HEK293T (cell line): ENCODE measurements at regions not wholly inside any gene's neighbourhood (a gene's known extent, or its start where the extent isn't known, plus 50 kb on each side); places are given as distances from the start of the nearest gene placed in this dataset.

Experiments
- CTCF ChIA-PET: fragments of 350-600 bp; formaldehyde crosslinking; extraction: SDS; loops from one replicate; lab custom pipeline; 2021; ENCODE audit warnings: antibody characterized with exemption, inconsistent platforms; lab: Yijun Ruan, JAX
- POLR2A ChIA-PET: fragments of 350-600 bp; formaldehyde crosslinking; extraction: SDS; loops from one replicate; lab custom pipeline; 2020; ENCODE audit warnings: antibody characterized with exemption, inconsistent platforms; lab: Yijun Ruan, JAX
- DNase-seq: peaks from one replicate; pipeline ENCODE4 v3.0.0; 2012; ENCODE audit warnings: mixed read lengths; ENCODE audit errors: extremely low spot score
- ARNT ChIP-seq: fragments of 450-650 bp; IDR thresholded peaks from 2 replicates; pipeline ENCODE4 v1.6.1; 2017; ENCODE audit warnings: mild to moderate bottlenecking
- BHLHE40 ChIP-seq: fragments of 450-650 bp; IDR thresholded peaks from 2 replicates; pipeline ENCODE4 v1.6.1; 2016; ENCODE audit warnings: mild to moderate bottlenecking, moderate library complexity, borderline replicate concordance
- CTBP1 ChIP-seq: fragments of 450-650 bp; IDR thresholded peaks from 2 replicates; pipeline ENCODE4 v1.6.1; 2016; ENCODE audit warnings: borderline replicate concordance
- ELF4 ChIP-seq: fragments of 450-650 bp; IDR thresholded peaks from 2 replicates; pipeline ENCODE4 v1.6.1; 2017; ENCODE audit warnings: antibody characterized with exemption
- FOXA1 ChIP-seq: fragments of 450-650 bp; IDR thresholded peaks from 2 replicates; pipeline ENCODE4 v1.6.1; 2016; ENCODE audit warnings: mild to moderate bottlenecking
- FOXK2 ChIP-seq: fragments of 450-650 bp; IDR thresholded peaks from 2 replicates; pipeline ENCODE4 v1.6.1; 2016; ENCODE audit warnings: mild to moderate bottlenecking
- FOXM1 ChIP-seq: fragments of 450-650 bp; IDR thresholded peaks from 2 replicates; pipeline ENCODE4 v1.6.1; 2017; ENCODE audit warnings: mild to moderate bottlenecking, borderline replicate concordance
- HDGF ChIP-seq: fragments of 450-650 bp; IDR thresholded peaks from 2 replicates; pipeline ENCODE4 v1.6.1; 2017; ENCODE audit warnings: antibody characterized with exemption, borderline replicate concordance
- L3MBTL2 ChIP-seq: fragments of 450-650 bp; conservative IDR thresholded peaks from 2 replicates; pipeline ENCODE4 v1.6.1; 2016; ENCODE audit warnings: mild to moderate bottlenecking
- LEF1 ChIP-seq: fragments of 450-650 bp; IDR thresholded peaks from 2 replicates; pipeline ENCODE4 v1.6.1; 2017; ENCODE audit warnings: mild to moderate bottlenecking, borderline replicate concordance
- NFRKB ChIP-seq: fragments of 450-650 bp; IDR thresholded peaks from 2 replicates; pipeline ENCODE4 v1.6.1; 2016; ENCODE audit warnings: mild to moderate bottlenecking, moderate library complexity
- SP1 ChIP-seq: fragments of 450-650 bp; IDR thresholded peaks from 2 replicates; pipeline ENCODE4 v1.6.1; 2017
- SUZ12 ChIP-seq: fragments of 450-650 bp; IDR thresholded peaks from 2 replicates; pipeline ENCODE4 v1.6.1; 2016; ENCODE audit warnings: mild to moderate bottlenecking
- TARDBP ChIP-seq: fragments of 450-650 bp; IDR thresholded peaks from 2 replicates; pipeline ENCODE4 v1.6.1; 2016
- ZNF384 ChIP-seq: fragments of 450-650 bp; IDR thresholded peaks from 2 replicates; pipeline ENCODE4 v1.6.1; 2016
- TF ChIP-seq, protein P1 (sequence below): fragments of 450-650 bp; IDR thresholded peaks from 2 replicates; pipeline ENCODE4 v1.6.1; 2016

DNA sequence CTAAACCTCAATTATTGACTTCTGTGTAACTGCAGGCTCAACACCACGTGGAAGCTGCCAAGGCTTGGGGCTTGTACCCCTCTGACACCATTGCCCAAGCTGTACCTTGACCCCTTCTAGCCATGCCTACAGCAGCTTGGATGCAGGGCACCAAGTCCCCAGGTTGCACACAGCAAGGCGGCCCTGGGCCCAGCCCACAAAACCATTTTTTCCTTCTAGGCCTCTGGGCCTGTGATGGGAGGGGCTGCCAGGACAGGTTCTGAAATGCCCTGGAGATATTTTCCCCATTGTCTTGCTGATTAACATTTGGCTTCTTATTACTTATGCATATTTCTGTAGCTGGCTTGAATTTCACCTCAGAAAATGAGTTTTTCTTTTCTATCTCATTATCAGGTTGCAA is 610.0 kb upstream of the LRRN3 start:
- CTCF ChIA-PET = no interaction called here
- POLR2A ChIA-PET = no interaction called here
- TF ChIP-seq ZNF384 (no peak), ARNT (no peak)
- no peak for DNase-seq

DNA sequence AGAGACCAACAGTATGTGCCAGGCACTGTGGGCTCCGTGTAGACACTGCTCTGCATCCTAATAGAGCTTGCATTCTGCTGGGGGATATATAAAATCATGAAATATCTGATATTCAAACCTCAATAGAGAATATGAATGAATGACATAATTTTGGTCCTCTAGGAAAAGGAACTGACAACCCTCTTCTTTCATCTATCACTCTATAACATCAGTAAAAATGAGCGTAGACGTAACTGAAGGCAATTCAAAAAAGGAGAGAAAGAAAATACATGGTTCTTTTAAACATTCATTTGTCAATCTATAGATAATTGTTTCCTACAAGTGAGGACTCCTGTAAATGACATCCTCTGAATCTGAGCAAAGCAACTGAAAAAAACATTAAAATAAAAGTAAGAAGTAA is 607.4 kb upstream of the LRRN3 start:
- ChIA-PET POLR2A (no interaction called here), CTCF (no interaction called here)

DNA sequence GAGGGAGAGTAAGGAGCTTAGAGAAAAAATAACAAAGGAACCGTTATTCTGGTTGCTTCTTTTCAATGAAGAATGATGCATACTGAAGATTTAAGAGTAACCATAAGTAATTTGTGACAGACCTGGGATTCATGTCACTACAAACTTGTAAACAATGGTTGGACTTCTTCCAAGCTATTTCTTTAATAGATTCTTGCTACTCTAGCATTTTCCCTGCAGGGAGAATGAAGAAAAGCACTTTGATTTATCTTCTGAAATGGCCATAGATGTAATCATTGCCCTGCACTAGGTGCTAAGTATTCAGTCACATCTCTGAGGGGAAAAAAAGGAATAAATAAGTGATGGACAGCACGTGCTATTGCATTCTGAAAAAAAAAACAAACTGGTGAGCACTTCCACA is 606.6 kb upstream of the LRRN3 start:
- no peak for DNase-seq
- CTCF ChIA-PET = no interaction called here
- TF ChIP-seq SUZ12 (no peak), CTBP1 (no peak), SP1 (no peak), FOXA1 (no peak), ZNF384 (no peak), FOXM1 (no peak), HDGF (no peak), ARNT (no peak), LEF1 (no peak), TARDBP (no peak), ELF4 (no peak), L3MBTL2 (no peak), BHLHE40 (no peak), NFRKB (no peak)
- TF ChIP-seq, protein P1, sequence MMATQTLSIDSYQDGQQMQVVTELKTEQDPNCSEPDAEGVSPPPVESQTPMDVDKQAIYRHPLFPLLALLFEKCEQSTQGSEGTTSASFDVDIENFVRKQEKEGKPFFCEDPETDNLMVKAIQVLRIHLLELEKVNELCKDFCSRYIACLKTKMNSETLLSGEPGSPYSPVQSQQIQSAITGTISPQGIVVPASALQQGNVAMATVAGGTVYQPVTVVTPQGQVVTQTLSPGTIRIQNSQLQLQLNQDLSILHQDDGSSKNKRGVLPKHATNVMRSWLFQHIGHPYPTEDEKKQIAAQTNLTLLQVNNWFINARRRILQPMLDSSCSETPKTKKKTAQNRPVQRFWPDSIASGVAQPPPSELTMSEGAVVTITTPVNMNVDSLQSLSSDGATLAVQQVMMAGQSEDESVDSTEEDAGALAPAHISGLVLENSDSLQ = no peak
- POLR2A ChIA-PET = no interaction called here

More for the DNA sequence above, 607.4 kb upstream of the LRRN3 start:
- DNase-seq = no peak
- TF ChIP-seq FOXK2 = no peak
- TF ChIP-seq CTBP1 = no peak
- no peak for TF ChIP-seq FOXM1
- TF ChIP-seq, protein P1 = no peak
- TF ChIP-seq FOXA1 = no peak
- TF ChIP-seq ELF4 = no peak

DNA sequence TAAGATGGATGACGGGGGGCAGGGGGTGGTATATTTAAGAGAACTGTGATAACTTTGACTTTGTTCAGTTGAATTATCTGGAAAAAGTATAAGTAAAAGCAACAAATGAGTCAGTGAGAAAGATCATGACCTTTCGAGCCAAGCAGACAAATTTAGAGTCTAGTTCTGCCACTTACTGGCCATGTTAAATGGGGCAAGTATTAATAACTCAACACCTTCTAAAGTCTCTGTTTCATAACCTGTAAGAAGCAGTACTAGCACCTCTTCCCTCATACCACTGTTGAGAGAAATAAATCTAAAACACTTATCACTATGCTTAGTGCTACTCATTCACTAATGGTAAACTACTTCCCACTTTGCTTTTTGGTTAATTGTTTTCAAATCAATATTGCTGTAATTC is 604.4 kb upstream of the LRRN3 start:
- TF ChIP-seq LEF1 (no peak), ELF4 (no peak), SP1 (no peak), FOXA1 (no peak), FOXM1 (no peak), ARNT (no peak), TARDBP (no peak), ZNF384 (no peak), L3MBTL2 (no peak)
- TF ChIP-seq, protein P1 = no peak
- POLR2A ChIA-PET = no interaction called here
- CTCF ChIA-PET = no interaction called here
- DNase-seq = no peak

DNA sequence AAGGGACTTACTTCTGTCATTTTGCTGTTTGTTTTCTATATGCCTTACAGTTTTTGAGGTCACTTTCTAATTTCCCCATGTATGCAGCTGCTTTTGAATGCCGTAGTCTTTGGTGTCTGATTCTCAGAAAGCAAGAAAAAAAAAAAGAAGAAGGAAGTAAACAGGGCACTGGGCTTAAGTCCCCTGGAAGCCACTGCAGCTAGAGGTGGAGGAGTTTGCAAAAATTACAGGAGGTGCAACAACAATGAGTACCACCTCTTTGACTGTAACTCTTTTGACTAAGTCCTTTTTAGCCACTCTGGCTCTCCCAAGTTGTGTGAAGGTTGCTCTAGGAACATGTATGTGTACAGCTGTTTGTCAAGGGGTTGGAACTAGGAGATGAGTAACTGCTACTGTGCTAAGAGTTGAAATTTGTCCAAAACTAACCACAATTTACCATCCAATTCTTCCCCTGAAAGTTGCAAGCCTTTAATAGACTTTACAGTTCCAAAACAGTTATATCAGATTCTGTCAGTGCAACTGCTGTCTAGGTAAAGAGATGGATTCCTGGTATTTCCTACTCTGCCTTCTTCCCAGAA is 588.0 kb upstream of the LRRN3 start:
- no peak for DNase-seq
- TF ChIP-seq HDGF (no peak), SUZ12 (no peak), FOXM1 (no peak)
- POLR2A ChIA-PET = no interaction called here
- CTCF ChIA-PET = no interaction called here

DNA sequence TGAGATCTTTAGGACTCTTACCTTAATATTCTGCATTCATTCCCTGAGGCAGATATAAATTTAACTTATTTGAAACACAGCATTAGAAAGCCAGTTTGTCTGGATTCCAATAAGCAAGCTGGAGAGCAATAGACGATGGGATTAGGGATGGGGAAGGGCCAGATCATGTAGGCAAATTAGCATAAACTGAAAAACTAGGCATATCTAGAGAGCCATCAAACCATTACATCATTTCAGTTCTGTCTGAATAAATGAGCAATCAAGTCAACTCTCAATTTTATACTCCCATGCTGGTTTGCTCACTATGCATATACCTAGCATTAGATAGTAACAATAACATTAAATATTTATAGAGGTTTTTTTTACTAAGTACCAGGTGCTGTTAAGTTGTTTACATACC is 583.6 kb upstream of the LRRN3 start:
- no peak for TF ChIP-seq NFRKB
- TF ChIP-seq, protein P1 = no peak
- no peak for TF ChIP-seq FOXA1
- no peak for TF ChIP-seq LEF1
- no peak for TF ChIP-seq CTBP1
- no peak for TF ChIP-seq ELF4
- no peak for TF ChIP-seq FOXK2
- TF ChIP-seq SP1 = no peak
- TF ChIP-seq ARNT = no peak
- TF ChIP-seq HDGF = no peak
- no peak for TF ChIP-seq TARDBP
- TF ChIP-seq ZNF384 = no peak
- TF ChIP-seq SUZ12 = no peak
- no peak for TF ChIP-seq BHLHE40
- TF ChIP-seq FOXM1 = no peak
- no peak for TF ChIP-seq L3MBTL2
- ChIA-PET POLR2A (no interaction called here), CTCF (no interaction called here)
- no peak for DNase-seq
